GM23248 (cell line): ENCODE measurements at regions not wholly inside any gene's neighbourhood (a gene's known extent, or its start where the extent isn't known, plus 50 kb on each side); places are given as distances from the start of the nearest gene placed in this dataset.

Source experiments
- EZH2 ChIP-seq: fragments of 200-600 bp; sonication (generic); IDR thresholded peaks from 2 replicates; pipeline ENCODE4 v1.6.1; 2018; ENCODE audit warnings: antibody characterized with exemption, mild to moderate bottlenecking; ENCODE audit not compliant: insufficient read depth, poor library complexity, severe bottlenecking
- EZH2phosphoT487 ChIP-seq: fragments of 200-600 bp; sonication (generic); IDR thresholded peaks from 2 replicates; pipeline ENCODE4 v1.6.1; 2018; ENCODE audit warnings: antibody characterized with exemption, moderate library complexity, mild to moderate bottlenecking, low read depth; ENCODE audit not compliant: insufficient read depth

DNA sequence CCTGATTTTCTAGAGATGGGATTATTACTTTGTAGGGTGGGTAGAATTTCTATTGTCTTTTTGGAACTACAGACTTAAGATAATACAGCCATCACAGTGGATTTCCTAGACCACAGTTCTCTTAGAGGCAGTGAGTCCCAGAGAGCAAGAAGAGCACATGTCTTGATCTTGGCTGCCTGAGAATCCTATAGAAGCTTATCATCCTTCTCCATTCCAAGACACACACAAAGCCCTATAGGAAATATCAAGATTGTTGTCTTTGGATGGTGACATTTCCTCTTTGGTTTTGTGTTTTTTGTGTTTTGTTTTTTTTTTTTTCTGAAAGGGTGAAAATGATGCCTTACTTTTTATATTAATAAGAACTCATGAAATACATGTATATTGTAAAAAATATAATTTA, 143.1 kb downstream of the AHR start:
- TF ChIP-seq EZH2phosphoT487 (no peak), EZH2 (no peak)
